ENCODE measurements at regions not wholly inside any gene's neighbourhood (a gene's known extent, or its start where the extent isn't known, plus 50 kb on each side); places are given as distances from the start of the nearest gene placed in this dataset.

- no peak for TF ChIP-seq EZH2phosphoT487 (conservative IDR thresholded peaks at IDR 0.05; ENCODE audit: low read length)
- TF ChIP-seq CTCF (IDR thresholded peaks at IDR 0.05; ENCODE audit: insufficient read depth, low read length, poor library complexity, severe bottlenecking) = no peak
Observed at GRCh38 chr7:145009876-145010275, 174.0 kb upstream of the TPK1 start.

Measured in SU-DHL-6 (cell line).